H1 (cell line): ENCODE measurements at regions not wholly inside any gene's neighbourhood (a gene's known extent, or its start where the extent isn't known, plus 50 kb on each side); places are given as distances from the start of the nearest gene placed in this dataset.

Experiments used
- BRCA1 ChIP-seq: IDR thresholded peaks from 2 replicates; pipeline ENCODE4 v1.6.1; 2012; ENCODE audit warnings: low read depth, low read length, improper control_type of control experiment
- EP300 ChIP-seq, 2 experiments: IDR thresholded peaks; 1 replicate in 1 of 2; 2 replicates in 1 of 2; pipeline ENCODE4 v1.6.1; 2011 to 2012; ENCODE audit warnings: low read depth in 2 of 2, low read length in 2 of 2, mild to moderate bottlenecking in 2 of 2, borderline replicate concordance in 1 of 2, inconsistent platforms in 1 of 2, moderate library complexity in 1 of 2
- EZH2 ChIP-seq: fragments of 200-600 bp; sonication (generic); IDR thresholded peaks from 2 replicates; pipeline ENCODE4 v1.7.1; 2012; ENCODE audit warnings: low read depth, mild to moderate bottlenecking, moderate library complexity, low read length, inconsistent platforms; ENCODE audit not compliant: severe bottlenecking
- MAFK ChIP-seq: IDR thresholded peaks from 2 replicates; pipeline ENCODE4 v1.6.1; 2012; ENCODE audit warnings: low read depth, mild to moderate bottlenecking, improper control_type of control experiment, low read length
- POLR2A ChIP-seq, 2 experiments: IDR thresholded peaks; 1 replicate in 1 of 2; 2 replicates in 1 of 2; pipeline ENCODE4 v1.6.1; 2011; ENCODE audit warnings: low read depth in 2 of 2, low read length in 2 of 2, mild to moderate bottlenecking in 2 of 2; ENCODE audit errors: control extremely low read depth in 1 of 2
- POLR2AphosphoS5 ChIP-seq: IDR thresholded peaks from 2 replicates; pipeline ENCODE4 v1.6.1; 2011; ENCODE audit warnings: low read depth, low read length
- RBBP5 ChIP-seq: IDR thresholded peaks from 2 replicates; pipeline ENCODE4 v1.7.1; 2012; ENCODE audit warnings: low read depth, mild to moderate bottlenecking, inconsistent platforms, low read length, moderate library complexity, borderline replicate concordance
- SIN3A ChIP-seq, 2 experiments: IDR thresholded peaks in 1 of 2; conservative IDR thresholded peaks in 1 of 2; 2 replicates each; pipeline ENCODE4 v1.6.1; 2011 to 2012; ENCODE audit warnings: low read length in 2 of 2, improper control_type of control experiment in 1 of 2, low read depth in 1 of 2, mild to moderate bottlenecking in 1 of 2
- SP4 ChIP-seq: IDR thresholded peaks from 2 replicates; pipeline ENCODE4 v1.6.1; 2012; ENCODE audit warnings: low read length, inconsistent platforms
- TAF1 ChIP-seq: IDR thresholded peaks from 2 replicates; pipeline ENCODE4 v1.6.1; 2011; ENCODE audit warnings: mild to moderate bottlenecking, low read depth, low read length
- YY1 ChIP-seq: IDR thresholded peaks from 2 replicates; pipeline ENCODE4 v1.6.1; 2011; ENCODE audit warnings: low read depth, mild to moderate bottlenecking, low read length
- ZNF274 ChIP-seq: IDR thresholded peaks from 2 replicates; pipeline ENCODE4 v1.7.0; 2012; ENCODE audit warnings: low read length, borderline replicate concordance; ENCODE audit errors: extremely low read depth
- TF ChIP-seq, protein P1 (sequence below), 3 experiments: IDR thresholded peaks; 1 replicate in 2 of 3; 2 replicates in 1 of 3; pipeline versions ENCODE4 v1.5.1 to v1.6.1; 2011; ENCODE audit warnings: low read length in 3 of 3, mild to moderate bottlenecking in 3 of 3, inconsistent platforms in 2 of 3, low read depth in 1 of 3, moderate library complexity in 1 of 3; ENCODE audit not compliant: insufficient read depth in 1 of 3; ENCODE audit errors: control extremely low read depth in 1 of 3

GRCh38 chr12:77746096-77746495 is 84.6 kb upstream of the NAV3 start:
- TF ChIP-seq ZNF274 (no peak), YY1 (no peak), TAF1 (no peak), EP300 (IDR thresholded peaks at IDR 0.05; ENCODE audit: borderline replicate concordance in 1 of 2, low read depth in 2 of 2, low read length in 2 of 2) (no peak), BRCA1 (no peak), MAFK (no peak), SIN3A (conservative IDR thresholded peaks at IDR 0.05 in 1 of 2, IDR thresholded peaks at IDR 0.05 in 1 of 2; ENCODE audit: low read depth in 1 of 2, low read length in 2 of 2) (no peak), SP4 (no peak), EZH2 (no peak), POLR2AphosphoS5 (no peak), POLR2A (IDR thresholded peaks at IDR 0.05; ENCODE audit: control extremely low read depth in 1 of 2, low read depth in 2 of 2, low read length in 2 of 2) (no peak), RBBP5 (no peak)
- TF ChIP-seq, protein P1, sequence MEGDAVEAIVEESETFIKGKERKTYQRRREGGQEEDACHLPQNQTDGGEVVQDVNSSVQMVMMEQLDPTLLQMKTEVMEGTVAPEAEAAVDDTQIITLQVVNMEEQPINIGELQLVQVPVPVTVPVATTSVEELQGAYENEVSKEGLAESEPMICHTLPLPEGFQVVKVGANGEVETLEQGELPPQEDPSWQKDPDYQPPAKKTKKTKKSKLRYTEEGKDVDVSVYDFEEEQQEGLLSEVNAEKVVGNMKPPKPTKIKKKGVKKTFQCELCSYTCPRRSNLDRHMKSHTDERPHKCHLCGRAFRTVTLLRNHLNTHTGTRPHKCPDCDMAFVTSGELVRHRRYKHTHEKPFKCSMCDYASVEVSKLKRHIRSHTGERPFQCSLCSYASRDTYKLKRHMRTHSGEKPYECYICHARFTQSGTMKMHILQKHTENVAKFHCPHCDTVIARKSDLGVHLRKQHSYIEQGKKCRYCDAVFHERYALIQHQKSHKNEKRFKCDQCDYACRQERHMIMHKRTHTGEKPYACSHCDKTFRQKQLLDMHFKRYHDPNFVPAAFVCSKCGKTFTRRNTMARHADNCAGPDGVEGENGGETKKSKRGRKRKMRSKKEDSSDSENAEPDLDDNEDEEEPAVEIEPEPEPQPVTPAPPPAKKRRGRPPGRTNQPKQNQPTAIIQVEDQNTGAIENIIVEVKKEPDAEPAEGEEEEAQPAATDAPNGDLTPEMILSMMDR (IDR thresholded peaks at IDR 0.05; ENCODE audit: control extremely low read depth in 1 of 3, insufficient read depth in 1 of 3, low read depth in 1 of 3, low read length in 3 of 3), result no peak
